A549 (cell line): ENCODE measurements at regions not wholly inside any gene's neighbourhood (a gene's known extent, or its start where the extent isn't known, plus 50 kb on each side); places are given as distances from the start of the nearest gene placed in this dataset.

Experiments
- ATAC-seq, 2 experiments: fragments of 200-7000 bp in 1 of 2; fragments of >200 bp in 1 of 2; cut with Nextera tagmentation in 1 of 2; cut with Tn5 transposase in 1 of 2; 3 replicates each; pipeline versions ENCODE4 v1.8.0 to v1.9.1; 2018 to 2020; ENCODE audit warnings: mild to moderate bottlenecking in 1 of 2, moderate library complexity in 1 of 2
- CTCF ChIA-PET: fragments of 300-600 bp; sonication (Branson Sonifier 250); formaldehyde crosslinking; extraction: SDS; loops from one replicate; lab custom pipeline; 2021; ENCODE audit warnings: antibody characterized with exemption, inconsistent platforms; lab: Yijun Ruan, JAX
- POLR2A ChIA-PET: fragments of 350-600 bp; formaldehyde crosslinking; extraction: SDS; loops from one replicate; lab custom pipeline; 2021; ENCODE audit warnings: antibody characterized with exemption, inconsistent platforms; lab: Yijun Ruan, JAX
- DNase-seq, 2 experiments: peaks; one replicate each; pipeline versions ENCODE4 v3.0.0 to v3.0.0-alpha.2; 2011 to 2016; ENCODE audit warnings: low read depth in 1 of 2, low spot score in 1 of 2
- FAIRE-seq: peaks from 2 replicates; lab custom pipeline; 2011; peaks lifted over from hg19 to GRCh38; lab: Jason Lieb, UNC
- H3K27ac ChIP-seq, 2 experiments: fragments of >200 bp; sonication (Bioruptor Twin); formaldehyde crosslinking; 3 replicates each; pipeline ENCODE4 v1.5.1; 2016 to 2017
- H3K4me1 ChIP-seq: fragments of >200 bp; sonication (Bioruptor Twin); formaldehyde crosslinking; 3 replicates; pipeline ENCODE4 v1.6.1; 2016
- H3K4me2 ChIP-seq: fragments of >200 bp; sonication (Bioruptor Twin); formaldehyde crosslinking; 3 replicates; pipeline ENCODE4 v1.6.1; 2016
- H3K4me3 ChIP-seq: fragments of >200 bp; sonication (Bioruptor Twin); formaldehyde crosslinking; 3 replicates; pipeline ENCODE4 v1.5.1; 2016
- H3K9me3 ChIP-seq: fragments of >200 bp; sonication (Bioruptor Twin); formaldehyde crosslinking; 3 replicates; pipeline ENCODE4 v1.6.1; 2016
- CEBPB ChIP-seq, 2 experiments: fragments of >200 bp in 1 of 2; sonication (Bioruptor Twin) in 1 of 2; formaldehyde crosslinking in 1 of 2; IDR thresholded peaks; 2 replicates each; pipeline ENCODE4 v1.6.1; 2012 to 2016
- CHD4 ChIP-seq: fragments of 200-600 bp; sonication (generic); IDR thresholded peaks from 2 replicates; pipeline ENCODE4 v1.6.1; 2016; ENCODE audit warnings: antibody characterized with exemption, mild to moderate bottlenecking, borderline replicate concordance
- ESRRA ChIP-seq: fragments of 150-350 bp; IDR thresholded peaks from 2 replicates; pipeline ENCODE4 v1.6.1; 2014; ENCODE audit warnings: mild to moderate bottlenecking, low read length, borderline replicate concordance
- GATA3 ChIP-seq: IDR thresholded peaks from 2 replicates; pipeline ENCODE4 v1.6.1; 2012; ENCODE audit warnings: borderline replicate concordance
- HES2 ChIP-seq: fragments of >200 bp; sonication (Bioruptor Twin); formaldehyde crosslinking; IDR thresholded peaks from 2 replicates; pipeline ENCODE4 v1.6.1; 2016
- HEYL ChIP-seq: fragments of 250-450 bp; sonication (Bioruptor Pico); IDR thresholded peaks from 2 replicates; pipeline ENCODE4 v1.8.0; 2021; ENCODE audit warnings: mild to moderate bottlenecking, moderate library complexity
- HOXB5 ChIP-seq: fragments of 250-450 bp; sonication (Bioruptor Pico); IDR thresholded peaks from 2 replicates; pipeline ENCODE4 v1.5.0; 2020; ENCODE audit warnings: mild to moderate bottlenecking, moderate library complexity
- JUN ChIP-seq, 2 experiments: fragments of >200 bp; sonication (Bioruptor Twin); formaldehyde crosslinking; IDR thresholded peaks; 2 replicates in 1 of 2; 3 replicates in 1 of 2; pipeline ENCODE4 v1.6.1; 2016 to 2017
- KDM1A ChIP-seq: fragments of 200-600 bp; sonication (generic); IDR thresholded peaks from 2 replicates; pipeline ENCODE4 v1.6.1; 2016; ENCODE audit warnings: low read depth, mild to moderate bottlenecking
- NR3C1 ChIP-seq: fragments of >200 bp; sonication (Bioruptor Twin); formaldehyde crosslinking; IDR thresholded peaks from 3 replicates; pipeline ENCODE4 v1.6.1; 2017
- POLR2A ChIP-seq: IDR thresholded peaks from 2 replicates; pipeline ENCODE4 v1.6.1; 2012; ENCODE audit warnings: mild to moderate bottlenecking, low read length
- POLR2AphosphoS2 ChIP-seq: conservative IDR thresholded peaks from 2 replicates; pipeline ENCODE4 v1.6.1; 2012; ENCODE audit warnings: low read length, improper control_type of control experiment, inconsistent platforms
- RAD21 ChIP-seq, 2 experiments: fragments of >200 bp in 1 of 2; sonication (Bioruptor Twin) in 1 of 2; formaldehyde crosslinking in 1 of 2; IDR thresholded peaks in 1 of 2; conservative IDR thresholded peaks in 1 of 2; 2 replicates in 1 of 2; 3 replicates in 1 of 2; pipeline ENCODE4 v1.6.1; 2012 to 2018; ENCODE audit warnings: inconsistent platforms in 1 of 2
- RNF2 ChIP-seq: fragments of 200-600 bp; sonication (generic); IDR thresholded peaks from 2 replicates; pipeline ENCODE4 v1.6.1; 2016; ENCODE audit warnings: low read depth, mild to moderate bottlenecking, antibody characterized with exemption, moderate library complexity, borderline replicate concordance
- SMC3 ChIP-seq: fragments of >200 bp; sonication (Bioruptor Twin); formaldehyde crosslinking; IDR thresholded peaks from 3 replicates; pipeline ENCODE4 v1.6.1; 2018; ENCODE audit warnings: inconsistent platforms
- ZC3H11A ChIP-seq: fragments of 450-650 bp; IDR thresholded peaks from 2 replicates; pipeline ENCODE4 v1.6.1; 2014; ENCODE audit warnings: antibody characterized with exemption, mild to moderate bottlenecking
- ZNF302 ChIP-seq: fragments of 250-450 bp; sonication (Bioruptor Pico); IDR thresholded peaks from 2 replicates; pipeline ENCODE4 v1.9.0; 2021; ENCODE audit warnings: inconsistent platforms, mild to moderate bottlenecking, moderate library complexity
- ZSCAN20 ChIP-seq: fragments of 250-450 bp; sonication (Bioruptor Pico); IDR thresholded peaks from 2 replicates; pipeline ENCODE4 v1.8.0; 2022; ENCODE audit warnings: mild to moderate bottlenecking, moderate library complexity
- WGBS: methylation state at CpG from one replicate; pipeline ENCODE4 v1.1.6; 2017; ENCODE audit errors: missing lambda C conversion rate; 5-methylcytosine and 5-hydroxymethylcytosine counted together
- TF ChIP-seq, protein P1 (sequence below): IDR thresholded peaks from 2 replicates; pipeline ENCODE4 v1.6.1; 2012
- TF ChIP-seq, protein P2 (sequence below): fragments of >200 bp; sonication (Bioruptor Twin); formaldehyde crosslinking; IDR thresholded peaks from 3 replicates; pipeline ENCODE4 v1.5.1; 2016

DNA sequence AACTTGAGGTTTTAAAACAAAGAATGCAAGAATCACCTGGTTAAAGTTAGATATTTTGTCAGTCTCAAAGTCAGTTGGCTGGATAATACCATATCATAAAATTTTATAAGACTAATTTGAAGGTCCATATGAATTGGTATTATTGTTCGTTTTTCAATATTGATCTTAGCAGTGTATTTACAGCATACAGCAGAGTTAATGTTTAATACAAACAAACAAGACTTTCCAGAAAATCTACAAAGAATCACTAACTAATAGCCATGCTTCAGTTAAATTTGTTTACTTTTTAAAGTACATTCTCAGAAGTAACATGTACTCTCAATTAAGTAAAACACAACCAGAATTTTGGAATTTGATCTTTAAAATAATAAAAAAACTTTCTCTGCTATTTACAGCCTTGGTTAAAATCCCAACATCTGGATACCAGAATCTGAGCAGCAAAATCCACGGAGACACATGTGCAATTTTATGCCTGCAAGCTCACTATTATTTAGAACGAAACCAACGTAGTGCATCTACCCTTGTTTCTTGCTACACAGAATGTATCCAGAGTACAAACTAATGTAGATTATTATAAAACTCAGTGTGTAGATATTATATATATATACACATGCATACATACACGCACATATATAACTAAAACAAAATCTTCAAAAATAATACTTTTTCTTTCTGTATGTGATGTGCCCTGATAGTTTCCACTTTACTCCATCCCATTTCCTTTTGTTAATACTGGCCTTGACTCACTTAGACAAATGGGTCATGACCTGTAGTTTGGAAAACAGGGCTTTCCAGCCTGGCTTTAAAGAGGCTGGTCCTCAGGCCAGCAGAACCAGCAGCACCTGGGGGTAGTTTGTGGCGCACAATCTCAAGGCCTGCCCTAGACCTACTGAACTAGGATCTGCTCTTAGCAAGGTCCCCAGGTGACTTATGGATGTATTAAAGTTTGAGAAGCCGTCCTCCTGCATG is 63.6 kb upstream of the ERG start:
- WGBS: 39% methylated on average over 7 of the region's 7 CpGs
- H3K9me3 ChIP-seq: no peaks in the 10 kb centered on the region
- POLR2A ChIA-PET: no interaction called here
- TF ChIP-seq HOXB5 (CRISPR knock-in tag) (no peak), RNF2 (no peak), ZSCAN20 (CRISPR knock-in tag) (no peak), GATA3 (no peak), NR3C1 (no peak), KDM1A (no peak), HEYL (CRISPR knock-in tag) (no peak), ZNF302 (CRISPR knock-in tag) (no peak), POLR2AphosphoS2 (no peak), SMC3 (no peak)
- H3K4me3 ChIP-seq: no peak overlapping the region
- CTCF ChIA-PET: interaction anchor here (0.8 kb wide), 1 partner anchor 108 kb away, joined by 3 read pairs; no protein-coding TSS in a partner anchor
- H3K4me2 ChIP-seq: no peak overlapping the region
- ATAC-seq: no peak
- DNase-seq: no peak
- no peaks in the 10 kb centered on the region for H3K4me1 ChIP-seq
- no peak for FAIRE-seq
- H3K27ac ChIP-seq: no peak overlapping the region

DNA sequence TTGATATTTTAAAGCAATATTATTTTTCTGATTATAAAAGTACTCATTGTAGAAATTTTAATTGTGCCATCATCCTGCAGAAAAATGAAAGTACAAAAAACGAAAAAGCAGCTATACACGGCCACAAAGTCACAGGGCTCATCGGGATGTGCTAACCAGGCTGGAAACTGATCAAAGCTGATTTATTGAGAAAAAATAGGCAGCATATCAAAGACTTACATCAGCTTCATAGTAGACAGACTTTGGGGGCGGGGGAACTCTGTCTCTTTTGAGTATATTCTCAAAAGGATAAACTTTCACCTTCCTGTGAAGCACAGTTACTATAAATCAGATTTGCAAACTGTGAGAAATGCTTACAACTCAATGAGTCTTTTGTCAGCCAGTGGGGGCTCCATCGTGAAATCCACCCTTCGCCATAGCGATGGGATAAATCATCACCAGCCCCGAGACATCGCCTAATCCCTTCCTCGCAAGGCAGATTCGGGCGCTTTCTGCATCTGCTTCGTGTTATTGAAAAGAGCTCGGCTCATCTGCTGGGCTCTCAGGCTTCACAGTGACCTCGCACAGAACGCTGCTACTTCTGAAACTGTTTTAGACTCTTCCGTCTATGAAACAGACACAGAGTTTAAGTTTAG is 69.2 kb upstream of the ERG start:
- ChIA-PET CTCF (no interaction called here), POLR2A (no interaction called here)
- no peak overlapping the region for H3K4me3 ChIP-seq
- H3K4me1 ChIP-seq: no peaks in the 10 kb centered on the region; the same call in 2 of the 3 replicates
- TF ChIP-seq, protein P1, sequence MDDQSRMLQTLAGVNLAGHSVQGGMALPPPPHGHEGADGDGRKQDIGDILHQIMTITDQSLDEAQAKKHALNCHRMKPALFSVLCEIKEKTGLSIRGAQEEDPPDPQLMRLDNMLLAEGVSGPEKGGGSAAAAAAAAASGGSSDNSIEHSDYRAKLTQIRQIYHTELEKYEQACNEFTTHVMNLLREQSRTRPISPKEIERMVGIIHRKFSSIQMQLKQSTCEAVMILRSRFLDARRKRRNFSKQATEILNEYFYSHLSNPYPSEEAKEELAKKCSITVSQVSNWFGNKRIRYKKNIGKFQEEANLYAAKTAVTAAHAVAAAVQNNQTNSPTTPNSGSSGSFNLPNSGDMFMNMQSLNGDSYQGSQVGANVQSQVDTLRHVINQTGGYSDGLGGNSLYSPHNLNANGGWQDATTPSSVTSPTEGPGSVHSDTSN: no peak
- no peak for TF ChIP-seq HES2
- ATAC-seq (no peak), DNase-seq (no peak), FAIRE-seq (no peak)
- 18% methylated on average over 17 of the region's 17 CpGs for WGBS
- no peak overlapping the region for H3K27ac ChIP-seq
- H3K4me2 ChIP-seq: peak overlapping the region; percentile 64
- H3K9me3 ChIP-seq: no peaks in the 10 kb centered on the region

- 26% methylated on average over 7 of the region's 7 CpGs for WGBS
- Histone ChIP-seq H3K4me2 (peak overlapping the region; percentile 64), H3K4me1 (no peaks in the 10 kb centered on the region; the same call in 2 of the 3 replicates), H3K27ac (no peak overlapping the region), H3K4me3 (no peak overlapping the region), H3K9me3 (no peaks in the 10 kb centered on the region)
- CTCF ChIA-PET: no interaction called here
- DNase-seq: no peak
- POLR2A ChIA-PET: no interaction called here
- ATAC-seq: no peak
- TF ChIP-seq POLR2AphosphoS2 (no peak), RAD21 (conservative IDR thresholded peaks at IDR 0.05 in 1 of 2, IDR thresholded peaks at IDR 0.05 in 1 of 2) (no peak), ZNF302 (CRISPR knock-in tag) (no peak), ESRRA (no peak), JUN (IDR thresholded peaks at IDR 0.05) (no peak), POLR2A (no peak), ZC3H11A (no peak), SMC3 (no peak), CHD4 (no peak), CEBPB (IDR thresholded peaks at IDR 0.05) (no peak), RNF2 (no peak)
- TF ChIP-seq, protein P1: no peak
- TF ChIP-seq, protein P2, sequence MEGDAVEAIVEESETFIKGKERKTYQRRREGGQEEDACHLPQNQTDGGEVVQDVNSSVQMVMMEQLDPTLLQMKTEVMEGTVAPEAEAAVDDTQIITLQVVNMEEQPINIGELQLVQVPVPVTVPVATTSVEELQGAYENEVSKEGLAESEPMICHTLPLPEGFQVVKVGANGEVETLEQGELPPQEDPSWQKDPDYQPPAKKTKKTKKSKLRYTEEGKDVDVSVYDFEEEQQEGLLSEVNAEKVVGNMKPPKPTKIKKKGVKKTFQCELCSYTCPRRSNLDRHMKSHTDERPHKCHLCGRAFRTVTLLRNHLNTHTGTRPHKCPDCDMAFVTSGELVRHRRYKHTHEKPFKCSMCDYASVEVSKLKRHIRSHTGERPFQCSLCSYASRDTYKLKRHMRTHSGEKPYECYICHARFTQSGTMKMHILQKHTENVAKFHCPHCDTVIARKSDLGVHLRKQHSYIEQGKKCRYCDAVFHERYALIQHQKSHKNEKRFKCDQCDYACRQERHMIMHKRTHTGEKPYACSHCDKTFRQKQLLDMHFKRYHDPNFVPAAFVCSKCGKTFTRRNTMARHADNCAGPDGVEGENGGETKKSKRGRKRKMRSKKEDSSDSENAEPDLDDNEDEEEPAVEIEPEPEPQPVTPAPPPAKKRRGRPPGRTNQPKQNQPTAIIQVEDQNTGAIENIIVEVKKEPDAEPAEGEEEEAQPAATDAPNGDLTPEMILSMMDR: no peak
- no peak for FAIRE-seq
Measured at GRCh38 chr21:38567970-38568360, 69.7 kb upstream of the ERG start.
